Endothelial cell of umbilical vein (primary cell): ENCODE measurements at regions not wholly inside any gene's neighbourhood (a gene's known extent, or its start where the extent isn't known, plus 50 kb on each side); places are given as distances from the start of the nearest gene placed in this dataset.

Source experiments
- BruUV-seq: library from RNA; stranded (reverse); fragments of 400-500 nt; replicated peaks from 2 replicates; lab custom pipeline; 2021; lab: Mats Ljungman, UMichigan
- CTCF ChIA-PET: fragments of 300-600, 350-600 bp; sonication (Branson Sonifier 250); formaldehyde crosslinking; loops from one replicate; lab custom pipeline; 2021; ENCODE audit warnings: antibody characterized with exemption, inconsistent platforms; lab: Charles Lee
- POLR2A ChIA-PET: fragments of 300-600, 350-600 bp; sonication (Branson Sonifier 250); formaldehyde crosslinking; loops from one replicate; lab custom pipeline; 2021; ENCODE audit warnings: antibody characterized with exemption, inconsistent platforms; lab: Charles Lee
- DNase-seq: peaks from one replicate; pipeline ENCODE4 v3.0.0-alpha.2; 2011; ENCODE audit warnings: low read depth, low spot score
- FAIRE-seq: peaks from 2 replicates; lab custom pipeline; 2011; peaks lifted over from hg19 to GRCh38; lab: Jason Lieb, UNC
- H2AFZ ChIP-seq: 2 replicates; pipeline ENCODE4 v1.6.0; 2012; ENCODE audit warnings: low read depth, low read length, control low read depth, inconsistent platforms
- H3K27ac ChIP-seq: 2 replicates; pipeline ENCODE4 v1.5.1; 2011; ENCODE audit warnings: low read depth, mild to moderate bottlenecking, control low read depth, low read length, moderate library complexity; ENCODE audit not compliant: insufficient read depth
- H3K27me3 ChIP-seq, 2 experiments: 2 replicates each; pipeline versions ENCODE4 v1.6.0 to v1.6.1; 2011; ENCODE audit warnings: low read length in 2 of 2, mixed read lengths in 1 of 2; ENCODE audit not compliant: control insufficient read depth in 2 of 2, insufficient read depth in 2 of 2
- H3K36me3 ChIP-seq, 2 experiments: 2 replicates in 1 of 2; 3 replicates in 1 of 2; pipeline ENCODE4 v1.5.1; 2011; ENCODE audit warnings: low read length in 2 of 2, mild to moderate bottlenecking in 1 of 2, moderate library complexity in 1 of 2; ENCODE audit not compliant: control insufficient read depth in 2 of 2, insufficient read depth in 2 of 2; ENCODE audit errors: extremely low read depth in 1 of 2
- H3K4me1 ChIP-seq: 3 replicates; pipeline ENCODE4 v1.5.1; 2011; ENCODE audit warnings: mild to moderate bottlenecking, low read length; ENCODE audit not compliant: control insufficient read depth, insufficient read depth; ENCODE audit errors: extremely low read depth
- H3K4me2 ChIP-seq: 2 replicates; pipeline ENCODE4 v1.6.1; 2011; ENCODE audit warnings: low read length, control low read depth, mixed read lengths; ENCODE audit not compliant: insufficient read depth
- H3K4me3 ChIP-seq, 3 experiments: fragments of 200-600 bp in 1 of 3; sonication (generic), shearing (Covaris generic) in 1 of 3; replicated peaks in 1 of 3; 2 replicates each; pipeline ENCODE4 v1.5.1; 2011 to 2016; ENCODE audit warnings: control low read depth in 3 of 3, low read length in 3 of 3, mild to moderate bottlenecking in 2 of 3, inconsistent platforms in 1 of 3, low read depth in 1 of 3, moderate library complexity in 1 of 3; ENCODE audit not compliant: insufficient read depth in 1 of 3
- H3K79me2 ChIP-seq: 2 replicates; pipeline ENCODE4 v1.6.0; 2012; ENCODE audit warnings: low read length, inconsistent platforms; ENCODE audit not compliant: control insufficient read depth, insufficient read depth
- H3K9ac ChIP-seq: replicated peaks from 2 replicates; pipeline ENCODE3; 2011; ENCODE audit warnings: low read length, control low read depth; ENCODE audit not compliant: insufficient read depth; ENCODE audit errors: extremely low read depth
- H3K9me1 ChIP-seq: replicated peaks from 3 replicates; pipeline ENCODE4 v1.6.0; 2011; ENCODE audit warnings: mild to moderate bottlenecking, low read length; ENCODE audit not compliant: control insufficient read depth, insufficient read depth; ENCODE audit errors: extremely low read depth
- H3K9me3 ChIP-seq: replicated peaks from 2 replicates; pipeline ENCODE4 v1.5.1; 2012; ENCODE audit warnings: low read length, inconsistent platforms; ENCODE audit not compliant: control insufficient read depth, insufficient read depth
- H4K20me1 ChIP-seq: replicated peaks from 2 replicates; pipeline ENCODE3; 2011; ENCODE audit warnings: mild to moderate bottlenecking, low read length; ENCODE audit not compliant: control insufficient read depth, insufficient read depth; ENCODE audit errors: extremely low read depth
- EZH2 ChIP-seq: IDR thresholded peaks from 2 replicates; pipeline ENCODE4 v1.6.1; 2012; ENCODE audit warnings: borderline replicate concordance, low read depth, mild to moderate bottlenecking, moderate library complexity, low read length, inconsistent platforms; ENCODE audit not compliant: severe bottlenecking
- FOS ChIP-seq: IDR thresholded peaks from 2 replicates; pipeline ENCODE4 v1.6.1; 2011; ENCODE audit warnings: mild to moderate bottlenecking, low read length, moderate library complexity, borderline replicate concordance; ENCODE audit not compliant: insufficient read depth
- GATA2 ChIP-seq: IDR thresholded peaks from 2 replicates; pipeline ENCODE4 v1.7.0; 2011; ENCODE audit warnings: low read depth, mild to moderate bottlenecking, moderate library complexity, mixed read lengths, low read length; ENCODE audit not compliant: insufficient read length, insufficient read depth
- JUN ChIP-seq: IDR thresholded peaks from 2 replicates; pipeline ENCODE4 v1.6.1; 2011; ENCODE audit warnings: borderline replicate concordance, low read depth; ENCODE audit not compliant: insufficient read length, insufficient read depth
- MYC ChIP-seq: IDR thresholded peaks from one replicate; pipeline ENCODE4 v1.6.1; 2011; ENCODE audit warnings: mild to moderate bottlenecking, low read depth, low read length
- POLR2A ChIP-seq: IDR thresholded peaks from 2 replicates; pipeline ENCODE4 v1.6.1; 2012; ENCODE audit warnings: low read depth, mild to moderate bottlenecking, control low read depth, low read length
- POLR2AphosphoS5 ChIP-seq: IDR thresholded peaks from 2 replicates; pipeline ENCODE4 v1.6.1; 2012; ENCODE audit warnings: low read depth, mild to moderate bottlenecking, control low read depth, low read length, moderate library complexity; ENCODE audit not compliant: insufficient read depth
- dilution Hi-C: fragments of 300-500 bp; cut with MboI; formaldehyde crosslinking; loops from one replicate; pipeline ENCODE4 v1.15.0; 2019; ENCODE audit warnings: low sequenced_read_pairs; ENCODE audit not compliant: extremely low pct_ligation_motif_present
- intact Hi-C: fragments of 100-400 bp; cut with micrococcal nuclease; formaldehyde crosslinking; loops from one replicate; pipeline ENCODE4 v1.10.0; 2022
- TF ChIP-seq, protein P1 (sequence below), 2 donors: IDR thresholded peaks; 1 replicate in 1 of 2; 2 replicates in 1 of 2; pipeline ENCODE4 v1.5.1; 2011; ENCODE audit warnings: low read length in 2 of 2, mild to moderate bottlenecking in 2 of 2, moderate library complexity in 2 of 2, control low read depth in 1 of 2, inconsistent platforms in 1 of 2, low read depth in 1 of 2; ENCODE audit not compliant: insufficient read depth in 1 of 2; ENCODE audit errors: extremely low read depth in 1 of 2
- TF ChIP-seq, protein P2 (sequence below): IDR thresholded peaks from 2 replicates; pipeline ENCODE4 v1.6.1; 2011; ENCODE audit not compliant: insufficient read depth, insufficient read length

DNA sequence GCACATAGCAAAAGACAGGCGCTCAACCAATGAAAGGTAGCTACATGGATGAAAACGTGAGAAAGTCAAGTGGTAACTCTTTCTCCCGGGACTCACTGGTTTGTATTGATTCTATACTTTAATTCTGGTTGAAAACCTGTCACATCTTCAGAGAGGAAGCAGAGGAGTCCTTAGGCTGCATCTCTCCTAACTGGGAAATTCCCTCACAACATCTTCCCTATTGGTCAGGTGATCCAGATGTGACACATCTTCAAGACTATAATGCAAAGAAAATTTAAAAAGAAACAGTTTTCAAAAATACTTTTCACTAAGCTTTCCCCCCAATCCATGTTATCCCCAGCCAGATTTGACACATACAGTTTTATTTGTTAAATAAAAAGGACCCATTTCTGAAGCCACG is 62.7 kb upstream of the RCN1 start:
- no peak overlapping the region for H3K27ac ChIP-seq
- dilution Hi-C loops, result loop anchor here (25.0 kb wide), 1 partner anchor 134 kb away; no protein-coding TSS in a partner anchor
- no peaks in the 10 kb centered on the region for H3K79me2 ChIP-seq
- H3K9ac ChIP-seq, result no peak overlapping the region
- no peak overlapping the region for H3K4me3 ChIP-seq
- ChIA-PET POLR2A (no interaction called here), CTCF (no interaction called here)
- no peak overlapping the region for H2AFZ ChIP-seq
- intact Hi-C loops, result no loop called here
- H3K9me3 ChIP-seq, result no peaks in the 10 kb centered on the region
- FAIRE-seq (no peak), DNase-seq (no peak)
- no peaks in the 10 kb centered on the region for H3K4me1 ChIP-seq
- TF ChIP-seq POLR2AphosphoS5, result no peak
- TF ChIP-seq, protein P1, sequence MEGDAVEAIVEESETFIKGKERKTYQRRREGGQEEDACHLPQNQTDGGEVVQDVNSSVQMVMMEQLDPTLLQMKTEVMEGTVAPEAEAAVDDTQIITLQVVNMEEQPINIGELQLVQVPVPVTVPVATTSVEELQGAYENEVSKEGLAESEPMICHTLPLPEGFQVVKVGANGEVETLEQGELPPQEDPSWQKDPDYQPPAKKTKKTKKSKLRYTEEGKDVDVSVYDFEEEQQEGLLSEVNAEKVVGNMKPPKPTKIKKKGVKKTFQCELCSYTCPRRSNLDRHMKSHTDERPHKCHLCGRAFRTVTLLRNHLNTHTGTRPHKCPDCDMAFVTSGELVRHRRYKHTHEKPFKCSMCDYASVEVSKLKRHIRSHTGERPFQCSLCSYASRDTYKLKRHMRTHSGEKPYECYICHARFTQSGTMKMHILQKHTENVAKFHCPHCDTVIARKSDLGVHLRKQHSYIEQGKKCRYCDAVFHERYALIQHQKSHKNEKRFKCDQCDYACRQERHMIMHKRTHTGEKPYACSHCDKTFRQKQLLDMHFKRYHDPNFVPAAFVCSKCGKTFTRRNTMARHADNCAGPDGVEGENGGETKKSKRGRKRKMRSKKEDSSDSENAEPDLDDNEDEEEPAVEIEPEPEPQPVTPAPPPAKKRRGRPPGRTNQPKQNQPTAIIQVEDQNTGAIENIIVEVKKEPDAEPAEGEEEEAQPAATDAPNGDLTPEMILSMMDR (IDR thresholded peaks at IDR 0.05; ENCODE audit: extremely low read depth in 1 of 2, insufficient read depth in 1 of 2, low read depth in 1 of 2, low read length in 2 of 2), result no peak
- no peak for TF ChIP-seq JUN
- TF ChIP-seq POLR2A, result no peak
- no peak for TF ChIP-seq EZH2
- no peak for TF ChIP-seq FOS
- no peak for TF ChIP-seq GATA2
- TF ChIP-seq, protein P2, sequence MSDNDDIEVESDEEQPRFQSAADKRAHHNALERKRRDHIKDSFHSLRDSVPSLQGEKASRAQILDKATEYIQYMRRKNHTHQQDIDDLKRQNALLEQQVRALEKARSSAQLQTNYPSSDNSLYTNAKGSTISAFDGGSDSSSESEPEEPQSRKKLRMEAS, result no peak
- TF ChIP-seq MYC, result no peak
- no peak overlapping the region for H3K4me2 ChIP-seq
- no peaks in the 10 kb centered on the region for H3K36me3 ChIP-seq
- H3K27me3 ChIP-seq, result no peaks in the 10 kb centered on the region
- no peaks in the 10 kb centered on the region for H3K9me1 ChIP-seq
- BruUV-seq, result no TSS peak
- no peaks in the 10 kb centered on the region for H4K20me1 ChIP-seq
